ENCODE measurements at regions not wholly inside any gene's neighbourhood (a gene's known extent, or its start where the extent isn't known, plus 50 kb on each side); places are given as distances from the start of the nearest gene placed in this dataset.

DNA sequence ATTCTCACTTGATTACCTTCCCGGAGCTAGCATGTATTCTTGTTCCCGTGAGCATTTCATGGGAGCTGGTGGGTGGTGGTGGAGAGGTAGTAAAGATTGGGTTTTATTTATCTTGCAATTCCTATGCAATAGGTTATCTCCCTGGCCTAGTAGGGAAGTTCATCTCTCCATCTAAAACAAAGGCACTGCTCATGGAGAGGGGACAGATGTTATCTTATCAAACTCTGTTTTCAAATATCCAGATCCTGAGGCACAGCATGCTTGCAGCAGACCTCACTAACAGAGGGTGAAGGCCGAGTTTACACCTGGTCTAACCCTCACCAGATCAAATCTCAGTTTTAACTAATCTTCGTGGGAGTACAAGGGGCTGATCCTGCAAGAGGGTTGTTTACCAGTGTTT lies 98.9 kb downstream of the CYRIA start:
- TF ChIP-seq, protein P1, sequence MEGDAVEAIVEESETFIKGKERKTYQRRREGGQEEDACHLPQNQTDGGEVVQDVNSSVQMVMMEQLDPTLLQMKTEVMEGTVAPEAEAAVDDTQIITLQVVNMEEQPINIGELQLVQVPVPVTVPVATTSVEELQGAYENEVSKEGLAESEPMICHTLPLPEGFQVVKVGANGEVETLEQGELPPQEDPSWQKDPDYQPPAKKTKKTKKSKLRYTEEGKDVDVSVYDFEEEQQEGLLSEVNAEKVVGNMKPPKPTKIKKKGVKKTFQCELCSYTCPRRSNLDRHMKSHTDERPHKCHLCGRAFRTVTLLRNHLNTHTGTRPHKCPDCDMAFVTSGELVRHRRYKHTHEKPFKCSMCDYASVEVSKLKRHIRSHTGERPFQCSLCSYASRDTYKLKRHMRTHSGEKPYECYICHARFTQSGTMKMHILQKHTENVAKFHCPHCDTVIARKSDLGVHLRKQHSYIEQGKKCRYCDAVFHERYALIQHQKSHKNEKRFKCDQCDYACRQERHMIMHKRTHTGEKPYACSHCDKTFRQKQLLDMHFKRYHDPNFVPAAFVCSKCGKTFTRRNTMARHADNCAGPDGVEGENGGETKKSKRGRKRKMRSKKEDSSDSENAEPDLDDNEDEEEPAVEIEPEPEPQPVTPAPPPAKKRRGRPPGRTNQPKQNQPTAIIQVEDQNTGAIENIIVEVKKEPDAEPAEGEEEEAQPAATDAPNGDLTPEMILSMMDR (IDR thresholded peaks at IDR 0.05) = no peak
- no peak for TF ChIP-seq POLR2A (IDR thresholded peaks at IDR 0.05)
